ENCODE measurements at regions not wholly inside any gene's neighbourhood (a gene's known extent, or its start where the extent isn't known, plus 50 kb on each side); places are given as distances from the start of the nearest gene placed in this dataset.

- no peak for TF ChIP-seq CTCF (IDR thresholded peaks at IDR 0.05; ENCODE audit: insufficient read depth, low read length)
- TF ChIP-seq POLR2AphosphoS5 (IDR thresholded peaks at IDR 0.05; ENCODE audit: low read depth): no peak
- TF ChIP-seq REST (IDR thresholded peaks at IDR 0.05; ENCODE audit: insufficient replicate concordance, low read depth): no peak
- TF ChIP-seq SPI1 (IDR thresholded peaks at IDR 0.05; ENCODE audit: borderline replicate concordance, low read depth): no peak
- no peak for TF ChIP-seq GABPA (IDR thresholded peaks at IDR 0.05; ENCODE audit: low read depth)
Measured at GRCh38 chr15:88395241-88395640, 71.9 kb downstream of the MRPL46 start.

All from HL-60 (cell line).